Heart left ventricle (tissue), 13 donors: ENCODE measurements at regions not wholly inside any gene's neighbourhood (a gene's known extent, or its start where the extent isn't known, plus 50 kb on each side); places are given as distances from the start of the nearest gene placed in this dataset.

ENCODE experiments used
- CTCF ChIP-seq, 12 donors: fragments of 200-600 bp; sonication (generic) in 4 of 12; IDR thresholded peaks; one replicate each; pipeline versions ENCODE4 v1.5.0 to v1.8.0; 2018 to 2022; ENCODE audit warnings: antibody characterized with exemption in 12 of 12, mild to moderate bottlenecking in 5 of 12
- POLR2A ChIP-seq, 2 donors: fragments of 450-650 bp; IDR thresholded peaks; one replicate each; pipeline ENCODE4 v1.6.1; 2017; ENCODE audit warnings: antibody characterized with exemption in 2 of 2, mild to moderate bottlenecking in 2 of 2, moderate library complexity in 2 of 2
- donor health status: ischemic (EF 13 %, LVEDD 7.1; RV severe dilation, severe dysfunction).
- donor health status: DM: no; HTN: yes; CAD: no.
- donor health status: DM: no; HTN: no; CAD: no.
- donor health status: ischemic (EF 25% LVEDD 6.9; RV normal size, moderate dysfunction).
- donor health status: ischemic (EF 25% LVEDD 5.7; RV mildly dilated, moderate dysfunction).
- donor health status: ischemic (EF 35%, LVEDD 5.7; RV mildly dilated, moderate dysfunction).
- donor health status: nonischemic (EF 11% LVEDD 7.7; RV severe dilation, severe dysfunction).
- donor health status: DM: yes; HTN: yes; CAD: no.
- donor health status: PGD.
- donor health status: ischemic (EF 29% LVEDD 5.4; RV normal size, mild dysfunction).
- donor health status: nonischemic (EF 23%, LVEDD 6.1; RV moderate dilation, normal function).

GRCh38 chr9:119802621-119803020, 433.4 kb upstream of the BRINP1 start:
- TF ChIP-seq POLR2A (IDR thresholded peaks at IDR 0.05) (no peak), CTCF (IDR thresholded peaks at IDR 0.05) (no peak)
